Cardiac fibroblast (primary cell): ENCODE measurements at regions not wholly inside any gene's neighbourhood (a gene's known extent, or its start where the extent isn't known, plus 50 kb on each side); places are given as distances from the start of the nearest gene placed in this dataset.

ENCODE experiments used
- DNase-seq, 2 donors: peaks; one replicate each; pipeline versions ENCODE4 v3.0.0 to v3.0.0-alpha.2; 2010; ENCODE audit warnings: low read depth in 2 of 2
- H3K4me3 ChIP-seq, 2 donors: replicated peaks in 1 of 2; 1 replicate in 1 of 2; 2 replicates in 1 of 2; pipeline ENCODE4 v1.5.1; 2011; ENCODE audit warnings: low read depth in 2 of 2, low read length in 2 of 2, mild to moderate bottlenecking in 2 of 2, moderate library complexity in 1 of 2
- TF ChIP-seq, protein P1 (sequence below): IDR thresholded peaks from one replicate; pipeline ENCODE4 v1.5.1; 2011; ENCODE audit warnings: low read depth, mild to moderate bottlenecking, low read length, inconsistent platforms

DNA sequence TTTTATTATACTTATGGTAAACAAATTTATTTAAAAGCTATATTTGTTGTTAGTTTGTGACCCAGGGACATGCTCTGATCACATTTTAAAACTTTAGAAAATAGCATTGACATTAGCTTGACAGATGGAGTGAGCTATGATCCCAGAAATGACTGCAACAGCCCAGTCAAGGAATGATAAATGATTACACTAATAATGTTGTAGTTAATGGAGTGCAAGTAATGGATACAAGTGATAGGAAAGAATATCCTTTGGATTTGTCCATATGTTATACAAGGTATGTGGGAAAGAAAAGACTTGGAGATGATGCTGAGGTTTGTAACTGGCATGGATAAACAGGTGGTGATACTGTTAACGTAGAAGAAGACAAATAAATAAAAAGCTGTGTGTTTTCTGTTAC is 1908.7 kb downstream of the MRPL39 start:
- no peak overlapping the region for H3K4me3 ChIP-seq
- no peak for DNase-seq
- TF ChIP-seq, protein P1, sequence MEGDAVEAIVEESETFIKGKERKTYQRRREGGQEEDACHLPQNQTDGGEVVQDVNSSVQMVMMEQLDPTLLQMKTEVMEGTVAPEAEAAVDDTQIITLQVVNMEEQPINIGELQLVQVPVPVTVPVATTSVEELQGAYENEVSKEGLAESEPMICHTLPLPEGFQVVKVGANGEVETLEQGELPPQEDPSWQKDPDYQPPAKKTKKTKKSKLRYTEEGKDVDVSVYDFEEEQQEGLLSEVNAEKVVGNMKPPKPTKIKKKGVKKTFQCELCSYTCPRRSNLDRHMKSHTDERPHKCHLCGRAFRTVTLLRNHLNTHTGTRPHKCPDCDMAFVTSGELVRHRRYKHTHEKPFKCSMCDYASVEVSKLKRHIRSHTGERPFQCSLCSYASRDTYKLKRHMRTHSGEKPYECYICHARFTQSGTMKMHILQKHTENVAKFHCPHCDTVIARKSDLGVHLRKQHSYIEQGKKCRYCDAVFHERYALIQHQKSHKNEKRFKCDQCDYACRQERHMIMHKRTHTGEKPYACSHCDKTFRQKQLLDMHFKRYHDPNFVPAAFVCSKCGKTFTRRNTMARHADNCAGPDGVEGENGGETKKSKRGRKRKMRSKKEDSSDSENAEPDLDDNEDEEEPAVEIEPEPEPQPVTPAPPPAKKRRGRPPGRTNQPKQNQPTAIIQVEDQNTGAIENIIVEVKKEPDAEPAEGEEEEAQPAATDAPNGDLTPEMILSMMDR: no peak

DNA sequence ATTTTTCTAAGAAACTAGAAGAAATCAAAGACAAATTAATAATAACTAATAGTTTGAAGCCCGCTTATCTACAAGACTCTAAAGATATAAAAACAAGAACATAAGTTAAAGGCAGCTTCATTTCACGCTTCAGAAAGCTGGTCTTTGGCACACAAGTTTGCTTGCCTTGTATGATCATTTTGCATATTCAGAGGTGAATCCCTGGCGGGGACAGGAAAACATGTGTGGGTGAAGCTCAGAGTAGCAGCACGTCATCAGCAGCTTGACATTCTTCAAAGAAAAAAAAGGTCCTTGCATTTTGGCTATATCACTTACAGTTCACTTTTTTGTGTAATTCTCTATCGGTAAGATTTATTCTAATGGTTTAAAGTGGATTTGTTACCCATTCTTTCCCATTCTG is 1911.8 kb downstream of the MRPL39 start:
- no peak for DNase-seq
- H3K4me3 ChIP-seq: no peak overlapping the region
- TF ChIP-seq, protein P1: no peak

GRCh38 chr21:23694390-23694789 is 1912.9 kb downstream of the MRPL39 start:
- no peak overlapping the region for H3K4me3 ChIP-seq
- DNase-seq: no peak
- TF ChIP-seq, protein P1: no peak

GRCh38 chr21:23690316-23690715 is 1917.0 kb downstream of the MRPL39 start:
- TF ChIP-seq, protein P1: no peak
- H3K4me3 ChIP-seq: no peak overlapping the region
- no peak for DNase-seq

GRCh38 chr21:23686737-23687523 is 1920.4 kb downstream of the MRPL39 start:
- no peak overlapping the region for H3K4me3 ChIP-seq
- DNase-seq: no peak
- TF ChIP-seq, protein P1: no peak

GRCh38 chr21:23684431-23684830 is 1922.8 kb downstream of the MRPL39 start:
- TF ChIP-seq, protein P1: no peak
- DNase-seq: no peak
- no peak overlapping the region for H3K4me3 ChIP-seq

- TF ChIP-seq, protein P1: no peak
- DNase-seq: no peak
- no peak overlapping the region for H3K4me3 ChIP-seq
Measured at GRCh38 chr21:23664193-23664694, 1943.0 kb downstream of the MRPL39 start.
